Esophagus muscularis mucosa (tissue), 3 donors: ENCODE measurements at regions not wholly inside any gene's neighbourhood (a gene's known extent, or its start where the extent isn't known, plus 50 kb on each side); places are given as distances from the start of the nearest gene placed in this dataset.

Source experiments
- POLR2A ChIP-seq: fragments of 450-650 bp; IDR thresholded peaks from one replicate; pipeline ENCODE4 v1.6.1; 2017; ENCODE audit warnings: antibody characterized with exemption, moderate library complexity, mild to moderate bottlenecking, low read depth
- TF ChIP-seq, protein P1 (sequence below), 3 experiments: fragments of 200-600 bp in 2 of 3; fragments of 450-650 bp in 1 of 3; sonication (generic) in 2 of 3; IDR thresholded peaks; one replicate each; pipeline ENCODE4 v1.5.1; 2017 to 2019; ENCODE audit warnings: antibody characterized with exemption in 3 of 3, mild to moderate bottlenecking in 2 of 3, moderate library complexity in 1 of 3

GRCh38 chr18:39627936-39628335 lies 2062.3 kb upstream of the CELF4 start:
- TF ChIP-seq, protein P1, sequence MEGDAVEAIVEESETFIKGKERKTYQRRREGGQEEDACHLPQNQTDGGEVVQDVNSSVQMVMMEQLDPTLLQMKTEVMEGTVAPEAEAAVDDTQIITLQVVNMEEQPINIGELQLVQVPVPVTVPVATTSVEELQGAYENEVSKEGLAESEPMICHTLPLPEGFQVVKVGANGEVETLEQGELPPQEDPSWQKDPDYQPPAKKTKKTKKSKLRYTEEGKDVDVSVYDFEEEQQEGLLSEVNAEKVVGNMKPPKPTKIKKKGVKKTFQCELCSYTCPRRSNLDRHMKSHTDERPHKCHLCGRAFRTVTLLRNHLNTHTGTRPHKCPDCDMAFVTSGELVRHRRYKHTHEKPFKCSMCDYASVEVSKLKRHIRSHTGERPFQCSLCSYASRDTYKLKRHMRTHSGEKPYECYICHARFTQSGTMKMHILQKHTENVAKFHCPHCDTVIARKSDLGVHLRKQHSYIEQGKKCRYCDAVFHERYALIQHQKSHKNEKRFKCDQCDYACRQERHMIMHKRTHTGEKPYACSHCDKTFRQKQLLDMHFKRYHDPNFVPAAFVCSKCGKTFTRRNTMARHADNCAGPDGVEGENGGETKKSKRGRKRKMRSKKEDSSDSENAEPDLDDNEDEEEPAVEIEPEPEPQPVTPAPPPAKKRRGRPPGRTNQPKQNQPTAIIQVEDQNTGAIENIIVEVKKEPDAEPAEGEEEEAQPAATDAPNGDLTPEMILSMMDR (IDR thresholded peaks at IDR 0.05), result no peak
- no peak for TF ChIP-seq POLR2A
